GM12878 (cell line): ENCODE measurements at regions not wholly inside any gene's neighbourhood (a gene's known extent, or its start where the extent isn't known, plus 50 kb on each side); places are given as distances from the start of the nearest gene placed in this dataset.

Source experiments
- ATAC-seq: fragments of 200-7000 bp; cut with Tn5 transposase; 3 replicates; pipeline ENCODE4 v1.9.1; 2020; ENCODE audit warnings: mild to moderate bottlenecking, moderate library complexity
- BruUV-seq: library from RNA; stranded (reverse); fragments of 400-500 nt; replicated peaks from 2 replicates; lab custom pipeline; 2021; lab: Mats Ljungman, UMichigan
- CTCF ChIA-PET: fragments of 300-600 bp; sonication (Branson Sonifier 250); formaldehyde crosslinking; extraction: SDS; loops from one replicate; lab custom pipeline; 2021; ENCODE audit warnings: inconsistent platforms; lab: Yijun Ruan, JAX
- POLR2A ChIA-PET: fragments of 350-600 bp; formaldehyde crosslinking; extraction: SDS; loops from one replicate; lab custom pipeline; 2021; ENCODE audit warnings: inconsistent platforms; lab: Charles Lee
- RAD21 ChIA-PET: fragments of 300-600 bp; sonication (Branson Sonifier 250); formaldehyde crosslinking; loops from one replicate; lab custom pipeline; 2023; ENCODE audit warnings: antibody characterized with exemption; ENCODE audit not compliant: unreplicated experiment; lab: Charles Lee
- SMC1A ChIA-PET: fragments of 300-600 bp; sonication (Branson Sonifier 250); formaldehyde crosslinking; loops from one replicate; lab custom pipeline; 2023; ENCODE audit not compliant: unreplicated experiment, uncharacterized antibody; lab: Charles Lee
- DNase-seq: peaks from one replicate; pipeline ENCODE4 v3.0.0-alpha.2; 2011; ENCODE audit warnings: low read depth, low spot score
- FAIRE-seq: peaks from 3 replicates; lab custom pipeline; 2011; peaks lifted over from hg19 to GRCh38; lab: Jason Lieb, UNC
- H2AFZ ChIP-seq: 2 replicates; pipeline ENCODE4 v1.6.0; 2011; ENCODE audit warnings: low read depth, low read length, control low read depth; ENCODE audit not compliant: control insufficient read depth
- H3K27ac ChIP-seq: 2 replicates; pipeline ENCODE4 v1.5.1; 2011; ENCODE audit warnings: control low read depth; ENCODE audit not compliant: control insufficient read depth, insufficient read depth
- H3K27me3 ChIP-seq, 2 experiments: replicated peaks in 1 of 2; 2 replicates each; pipeline versions ENCODE4 v1.6.0 to v1.6.1; 2011; ENCODE audit warnings: low read length in 1 of 2; ENCODE audit not compliant: control insufficient read depth in 2 of 2, insufficient read depth in 2 of 2
- H3K36me3 ChIP-seq, 2 experiments: 2 replicates each; pipeline ENCODE4 v1.5.1; 2011; ENCODE audit warnings: low read length in 1 of 2; ENCODE audit not compliant: control insufficient read depth in 2 of 2, insufficient read depth in 2 of 2
- H3K4me1 ChIP-seq: 2 replicates; pipeline ENCODE4 v1.6.1; 2011; ENCODE audit warnings: mild to moderate bottlenecking, low read length, moderate library complexity, mixed read lengths; ENCODE audit not compliant: control insufficient read depth, insufficient read depth
- H3K4me2 ChIP-seq: 2 replicates; pipeline ENCODE4 v1.6.0; 2011; ENCODE audit warnings: control low read depth; ENCODE audit not compliant: control insufficient read depth, insufficient read depth
- H3K4me3 ChIP-seq: fragments of 200-600 bp; sonication (generic); 2 replicates; pipeline ENCODE4 v1.5.1; 2016
- H3K79me2 ChIP-seq: 2 replicates; pipeline ENCODE4 v1.6.0; 2011; ENCODE audit warnings: low read length; ENCODE audit not compliant: control insufficient read depth, insufficient read depth
- H3K9ac ChIP-seq: 2 replicates; pipeline ENCODE4 v1.8.0; 2011; ENCODE audit warnings: low read length, control low read depth, mixed read lengths; ENCODE audit not compliant: control insufficient read depth, insufficient read depth
- H3K9me3 ChIP-seq: replicated peaks from 3 replicates; pipeline ENCODE4 v1.5.1; 2011; ENCODE audit warnings: mild to moderate bottlenecking, low read length; ENCODE audit not compliant: control insufficient read depth, insufficient read depth
- H4K20me1 ChIP-seq: 2 replicates; pipeline ENCODE4 v1.6.0; 2011; ENCODE audit not compliant: control insufficient read depth, insufficient read depth
- EED ChIP-seq: sonication (generic); IDR thresholded peaks from 2 replicates; pipeline ENCODE4 v1.6.1; 2016; ENCODE audit warnings: antibody characterized with exemption, low read depth
- ETV6 ChIP-seq, 2 experiments: fragments of 450-650 bp in 1 of 2; IDR thresholded peaks in 1 of 2; conservative IDR thresholded peaks in 1 of 2; 2 replicates each; pipeline ENCODE4 v1.6.1; 2014; ENCODE audit warnings: antibody characterized with exemption in 1 of 2, borderline replicate concordance in 1 of 2, low read depth in 1 of 2, mild to moderate bottlenecking in 1 of 2, moderate library complexity in 1 of 2
- EZH2 ChIP-seq: IDR thresholded peaks from 2 replicates; pipeline ENCODE4 v1.6.1; 2012; ENCODE audit warnings: low read depth, mild to moderate bottlenecking, control low read depth, inconsistent platforms, low read length, borderline replicate concordance; ENCODE audit not compliant: control insufficient read depth
- KAT2A ChIP-seq: conservative IDR thresholded peaks from 2 replicates; pipeline ENCODE4 v1.6.1; 2011; ENCODE audit warnings: low read depth, low read length; ENCODE audit not compliant: control insufficient read depth
- MYB ChIP-seq: fragments of 150-350 bp; IDR thresholded peaks from 2 replicates; pipeline ENCODE4 v1.6.1; 2014; ENCODE audit warnings: mild to moderate bottlenecking, low read depth, low read length, borderline replicate concordance
- NKRF ChIP-seq: fragments of 450-650 bp; conservative IDR thresholded peaks from 2 replicates; pipeline ENCODE4 v1.6.1; 2017; ENCODE audit warnings: mild to moderate bottlenecking, moderate library complexity
- NR2F1 ChIP-seq: fragments of 450-650 bp; conservative IDR thresholded peaks from 2 replicates; pipeline ENCODE4 v1.6.1; 2017; ENCODE audit warnings: mild to moderate bottlenecking
- RBBP5 ChIP-seq: fragments of 200-600 bp; sonication (generic); conservative IDR thresholded peaks from 2 replicates; pipeline ENCODE4 v1.6.1; 2016
- RELA ChIP-seq: fragments of 450-650 bp; IDR thresholded peaks from 2 replicates; pipeline ENCODE4 v1.8.0; 2014; ENCODE audit warnings: borderline replicate concordance; ENCODE audit not compliant: partially characterized antibody
- SMC3 ChIP-seq: IDR thresholded peaks from 2 replicates; pipeline ENCODE4 v1.6.1; 2011; ENCODE audit warnings: low read length, improper control_type of control experiment, borderline replicate concordance
- USF2 ChIP-seq: IDR thresholded peaks from 2 replicates; pipeline ENCODE4 v1.6.1; 2011; ENCODE audit warnings: low read depth, low read length, improper control_type of control experiment, borderline replicate concordance
- WRNIP1 ChIP-seq: IDR thresholded peaks from 2 replicates; pipeline ENCODE4 v1.6.1; 2011; ENCODE audit warnings: low read depth, low read length, improper control_type of control experiment, borderline replicate concordance
- ZNF384 ChIP-seq: IDR thresholded peaks from 2 replicates; pipeline ENCODE4 v1.6.1; 2012; ENCODE audit warnings: low read depth, mild to moderate bottlenecking, low read length, improper control_type of control experiment, borderline replicate concordance
- WGBS: methylation state at CpG from one replicate; pipeline ENCODE4 v1.1.6; 2016; ENCODE audit warnings: low lambda C conversion rate; ENCODE audit not compliant: insufficient replicate concordance, insufficient coverage; ENCODE audit errors: missing lambda C conversion rate; 5-methylcytosine and 5-hydroxymethylcytosine counted together
- in situ Hi-C: fragments of 300-500 bp; cut with MboI; formaldehyde crosslinking; loops from 9 replicates; pipeline ENCODE4 v1.14.3; 2018; ENCODE audit warnings: mixed read lengths
- intact Hi-C: fragments of 100-400 bp; cut with micrococcal nuclease; formaldehyde crosslinking; loops from one replicate; pipeline ENCODE4 v1.14.2; 2022; ENCODE audit not compliant: unreplicated experiment

- DNase-seq (no peak), FAIRE-seq (no peak), ATAC-seq (no peak)
- Histone ChIP-seq H3K9me3 (no peaks in the 10 kb centered on the region; the same call in 2 of the 3 replicates), H3K4me3 (no peak overlapping the region), H3K36me3 (no peaks in the 10 kb centered on the region), H3K79me2 (no peaks in the 10 kb centered on the region), H3K27ac (no peak overlapping the region), H4K20me1 (no peaks in the 10 kb centered on the region), H3K4me1 (no peaks in the 10 kb centered on the region), H2AFZ (no peak overlapping the region), H3K27me3 (no peaks in the 10 kb centered on the region), H3K9ac (no peak overlapping the region), H3K4me2 (no peak overlapping the region)
- POLR2A ChIA-PET: no interaction called here
- CTCF ChIA-PET: no interaction called here
- 26% methylated on average over 21 of the region's 21 CpGs for WGBS
- in situ Hi-C loops: no loop called here
- SMC1A ChIA-PET: no interaction called here
- RAD21 ChIA-PET: no interaction called here
- no TSS peak for BruUV-seq
- TF ChIP-seq MYB: no peak
- intact Hi-C loops: no loop called here
Observed at GRCh38 chr22:47398921-47399790, 636.7 kb downstream of the TBC1D22A start.

DNA sequence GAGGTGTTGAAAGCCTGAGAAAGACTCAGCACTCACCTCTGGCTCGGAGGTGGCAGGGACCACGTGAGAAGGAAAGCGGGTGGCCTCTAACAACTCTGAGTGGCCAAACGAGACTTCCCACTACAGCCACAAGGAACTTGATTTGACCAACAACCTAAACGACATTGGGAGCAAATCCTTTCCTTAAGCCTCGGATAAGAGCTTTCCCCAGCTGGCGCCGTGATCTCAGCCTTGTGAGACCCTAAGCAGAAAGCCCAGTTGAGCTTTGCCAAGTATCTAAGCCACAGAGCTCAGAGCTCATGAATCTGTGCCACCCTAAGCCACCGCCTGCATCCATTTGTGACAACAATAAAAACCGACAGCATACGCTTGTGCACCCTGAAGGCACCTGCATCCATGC, 636.0 kb downstream of the TBC1D22A start:
- ATAC-seq: no peak
- Histone ChIP-seq H3K36me3 (no peaks in the 10 kb centered on the region), H2AFZ (no peak overlapping the region), H3K9me3 (no peaks in the 10 kb centered on the region; the same call in 2 of the 3 replicates), H3K9ac (no peak overlapping the region), H3K27me3 (no peaks in the 10 kb centered on the region), H3K27ac (no peak overlapping the region), H3K4me3 (no peak overlapping the region), H3K4me2 (no peak overlapping the region), H3K79me2 (no peaks in the 10 kb centered on the region), H3K4me1 (no peaks in the 10 kb centered on the region), H4K20me1 (no peaks in the 10 kb centered on the region)
- DNase-seq: no peak
- FAIRE-seq: no peak
- BruUV-seq: no TSS peak
- ChIA-PET POLR2A (no interaction called here), SMC1A (no interaction called here), CTCF (no interaction called here), RAD21 (no interaction called here)
- 35% methylated on average over 11 of the region's 11 CpGs for WGBS
- intact Hi-C loops (no loop called here), in situ Hi-C loops (no loop called here)
- no peak for TF ChIP-seq ETV6 (conservative IDR thresholded peaks at IDR 0.05 in 1 of 2, IDR thresholded peaks at IDR 0.05 in 1 of 2; ENCODE audit: borderline replicate concordance in 1 of 2, low read depth in 1 of 2)
- TF ChIP-seq WRNIP1: no peak
- no peak for TF ChIP-seq ZNF384
- no peak for TF ChIP-seq RBBP5
- no peak for TF ChIP-seq USF2
- no peak for TF ChIP-seq KAT2A
- no peak for TF ChIP-seq EZH2
- TF ChIP-seq NKRF: no peak
- TF ChIP-seq RELA: no peak
- no peak for TF ChIP-seq NR2F1
- TF ChIP-seq SMC3: no peak
- no peak for TF ChIP-seq EED
